ENCODE measurements at regions not wholly inside any gene's neighbourhood (a gene's known extent, or its start where the extent isn't known, plus 50 kb on each side); places are given as distances from the start of the nearest gene placed in this dataset.

DNA sequence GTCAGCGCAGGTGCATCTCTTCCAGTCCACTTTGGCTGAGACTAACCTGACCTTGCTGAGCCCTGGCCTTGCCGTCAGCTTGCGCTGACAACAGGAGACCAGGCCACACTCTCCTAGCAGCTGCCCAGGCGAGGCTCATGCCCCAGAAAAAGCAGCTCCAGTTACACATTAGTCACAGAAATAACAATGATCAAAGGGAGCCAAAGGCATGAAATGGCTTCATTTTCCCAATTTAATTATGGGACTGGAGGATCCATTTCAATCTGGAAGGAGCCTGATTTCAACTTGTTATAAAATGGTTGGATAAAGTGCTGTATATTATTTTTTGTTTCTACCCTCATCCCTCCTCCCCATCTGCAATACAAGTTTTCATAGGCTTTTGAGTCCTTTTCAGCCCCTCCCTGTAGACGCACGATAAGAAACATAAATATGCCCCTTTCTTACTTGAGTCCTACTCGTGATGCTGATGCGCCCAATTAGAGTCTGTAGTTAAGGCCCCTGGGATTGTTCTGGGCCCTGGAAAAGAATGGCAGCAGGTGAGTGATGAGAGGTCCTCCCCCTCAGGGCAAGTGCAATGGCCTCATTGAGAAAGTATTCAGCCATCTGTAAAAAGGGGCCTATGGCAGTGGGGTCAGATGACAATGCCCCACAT, 376.0 kb downstream of the C12orf75 start:
- DNase-seq (ENCODE audit: low spot score): no peak

DNA sequence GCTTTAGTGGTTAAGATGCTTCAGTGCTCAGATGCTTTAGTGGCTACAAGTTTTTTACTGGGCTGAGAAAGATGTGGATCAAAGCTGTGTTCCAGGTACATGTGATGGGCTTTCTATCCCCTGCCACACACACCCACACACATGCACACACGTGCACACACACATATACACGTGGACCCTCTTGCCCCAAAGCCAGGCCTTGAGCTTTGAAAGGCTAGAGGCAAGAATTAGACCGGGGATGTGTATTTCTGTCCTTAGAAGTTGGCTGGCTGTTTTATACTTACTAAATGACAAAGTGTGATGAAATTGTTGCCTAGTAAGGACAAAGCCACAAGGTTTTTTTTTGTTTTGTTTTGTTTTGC, 376.5 kb downstream of the C12orf75 start:
- no peak for DNase-seq (ENCODE audit: low spot score)

DNA sequence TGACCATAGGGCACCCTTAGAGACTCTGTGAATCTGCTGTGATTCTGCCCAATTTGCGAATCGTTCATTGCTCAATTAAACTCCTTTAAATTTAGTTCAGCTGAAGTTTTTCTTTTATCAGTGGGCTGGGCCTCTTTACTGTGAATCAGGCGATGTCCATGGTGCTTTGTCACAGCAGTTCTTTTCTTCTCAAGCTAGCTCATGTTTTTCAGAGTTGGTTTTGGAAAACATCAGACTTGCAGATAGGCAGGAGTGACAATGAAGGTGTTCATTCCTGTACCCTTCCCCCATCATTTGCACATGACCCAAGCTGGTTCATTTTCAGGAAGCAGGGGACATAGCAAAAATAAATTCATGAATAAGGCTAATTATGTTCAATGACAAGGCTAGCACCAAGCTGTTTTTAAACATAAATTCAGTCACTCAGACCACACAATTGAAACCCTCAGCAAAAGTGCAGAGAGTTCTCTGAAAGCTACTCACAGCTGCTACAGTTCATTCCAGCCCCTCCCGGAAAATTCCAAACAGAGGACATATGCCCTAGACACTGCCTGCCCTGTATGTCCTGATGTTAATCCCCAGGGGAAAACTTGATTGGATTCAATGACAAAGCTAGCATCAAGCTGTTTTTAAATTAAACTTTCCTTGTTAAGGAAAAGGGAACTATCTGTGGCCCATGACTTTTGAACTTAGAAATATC, 383.3 kb downstream of the C12orf75 start:
- DNase-seq (ENCODE audit: low spot score): no peak

DNA sequence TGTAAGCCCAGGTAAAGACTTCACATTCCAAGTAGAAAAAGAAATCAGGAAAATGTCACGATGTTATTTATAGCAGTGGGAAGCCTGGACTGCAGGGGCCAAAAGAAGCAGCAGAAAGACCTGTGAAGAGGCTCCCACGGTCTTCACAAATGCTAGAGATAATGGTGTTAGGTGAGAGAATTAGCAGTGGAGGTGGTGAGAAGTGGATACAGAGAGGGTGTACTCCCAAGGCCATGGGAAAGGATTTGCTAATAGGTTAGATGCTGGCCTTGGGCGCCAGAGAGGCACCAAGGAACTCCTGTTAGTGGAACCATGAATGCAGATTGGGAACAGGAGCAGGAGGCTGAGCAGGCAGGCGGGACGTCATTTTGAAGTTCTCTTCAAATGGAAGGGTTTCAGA, 386.1 kb downstream of the C12orf75 start:
- no peak for DNase-seq (ENCODE audit: low spot score)

DNA sequence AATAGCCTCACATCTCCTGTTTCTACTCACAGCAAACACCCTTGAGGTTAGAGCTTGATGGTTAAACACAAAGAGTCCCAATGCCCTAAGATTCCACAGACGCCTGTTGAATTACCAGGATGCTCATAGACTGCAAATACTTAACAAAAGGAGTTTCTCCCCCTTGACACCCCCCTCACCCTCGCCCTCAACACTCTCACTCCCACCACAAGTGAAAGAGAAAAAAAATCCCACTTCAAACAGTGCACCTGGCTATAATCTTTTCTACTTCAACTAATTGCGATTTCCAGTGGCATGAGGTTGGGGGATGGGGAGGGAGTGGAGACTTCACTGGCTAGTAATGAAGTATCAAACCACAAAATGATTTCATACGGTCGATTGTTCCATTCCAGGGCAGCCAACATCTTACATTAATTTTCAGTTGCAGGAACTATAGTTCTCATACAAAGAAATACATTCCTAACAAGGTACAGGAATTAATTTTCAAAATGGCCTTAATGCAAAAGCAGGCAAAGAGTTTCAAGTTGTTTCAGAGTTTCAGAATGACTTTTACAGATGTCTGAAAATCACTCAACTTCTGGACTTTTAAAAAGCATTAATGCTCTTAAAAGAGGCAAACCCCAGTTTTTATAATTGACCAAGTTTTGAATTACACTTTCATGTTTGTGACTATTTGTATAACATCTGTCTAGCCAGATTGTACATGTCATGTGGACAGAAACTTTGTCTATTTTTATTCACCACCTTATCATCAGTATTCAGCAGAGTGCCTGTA, 390.7 kb downstream of the C12orf75 start:
- no peak for DNase-seq (ENCODE audit: low spot score)

DNA sequence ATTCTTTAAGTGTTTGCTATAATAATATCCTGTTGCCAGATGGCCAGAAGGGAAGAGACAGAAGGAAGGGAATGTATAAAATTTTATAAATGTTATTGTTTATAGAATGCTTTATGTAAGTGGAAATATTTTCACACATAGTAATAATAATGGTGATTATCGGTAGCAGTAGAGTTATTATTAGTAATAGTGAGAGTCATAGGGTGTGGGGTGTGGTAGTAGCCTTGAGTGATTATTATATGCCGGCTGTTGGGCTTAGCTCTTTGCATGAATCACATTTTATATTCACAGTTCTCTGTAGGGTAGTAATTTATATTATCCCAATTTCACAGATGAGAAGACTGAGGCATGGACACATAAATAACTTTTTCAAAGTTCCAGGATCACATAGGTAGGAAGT, 391.4 kb downstream of the C12orf75 start:
- no peak for DNase-seq (ENCODE audit: low spot score)

DNA sequence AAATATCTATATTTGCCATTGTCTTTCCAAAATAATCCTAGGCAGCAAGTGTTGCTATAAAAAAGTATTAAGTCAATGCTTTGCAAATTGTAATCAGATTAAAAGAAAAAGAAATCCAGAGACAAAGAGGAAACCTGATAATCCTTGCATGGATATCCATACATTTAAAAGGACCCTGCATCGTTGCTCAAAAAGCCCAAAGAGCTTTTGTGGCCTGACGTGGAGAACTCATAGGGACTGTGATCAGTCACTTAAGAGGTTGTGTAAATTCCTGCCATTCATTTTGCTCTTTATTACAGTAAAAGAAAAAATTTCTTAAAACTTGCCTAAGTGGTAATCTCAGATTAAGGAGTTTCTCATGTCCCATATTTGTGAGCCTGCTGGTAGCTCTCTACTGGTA, 392.6 kb downstream of the C12orf75 start:
- DNase-seq (ENCODE audit: low spot score): no peak

DNA sequence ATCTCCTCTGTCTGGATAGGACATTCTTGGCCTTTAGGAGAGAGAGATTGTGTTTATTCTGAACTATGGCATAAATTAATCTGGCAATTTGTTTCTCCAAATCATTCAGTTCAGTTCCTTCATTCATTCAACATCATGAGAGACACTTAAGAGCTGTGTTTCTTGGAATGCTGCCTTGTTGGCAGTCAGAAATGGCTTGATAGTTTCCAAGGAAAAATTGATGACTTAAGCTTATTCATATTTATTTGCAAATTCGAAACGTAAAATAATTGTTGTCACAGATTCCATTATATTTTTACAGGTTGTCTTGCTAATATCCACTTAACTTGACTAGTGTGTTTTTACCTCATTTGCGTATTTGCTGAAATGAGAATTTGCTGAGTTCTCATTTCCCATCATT, 393.0 kb downstream of the C12orf75 start:
- no peak for DNase-seq (ENCODE audit: low spot score)

DNA sequence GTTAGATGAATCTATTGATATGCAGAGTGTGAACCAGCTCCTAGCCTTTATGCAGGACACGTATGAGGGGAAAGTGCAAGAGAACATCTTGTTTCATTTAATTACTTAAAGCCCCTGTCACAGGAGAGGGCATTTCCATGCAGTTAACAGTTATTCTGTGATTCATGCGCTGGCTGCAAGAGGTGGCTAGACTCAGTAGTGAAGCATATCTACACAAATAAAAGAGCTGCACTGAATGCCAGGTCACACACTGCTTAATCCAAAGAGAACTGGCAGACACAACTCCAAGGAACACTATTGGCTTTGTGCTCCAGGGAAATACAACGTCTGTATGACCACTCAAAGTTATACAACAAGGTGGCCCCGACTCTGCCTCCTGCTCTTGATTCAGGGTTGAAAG, 394.1 kb downstream of the C12orf75 start:
- DNase-seq (ENCODE audit: low spot score): no peak

DNA sequence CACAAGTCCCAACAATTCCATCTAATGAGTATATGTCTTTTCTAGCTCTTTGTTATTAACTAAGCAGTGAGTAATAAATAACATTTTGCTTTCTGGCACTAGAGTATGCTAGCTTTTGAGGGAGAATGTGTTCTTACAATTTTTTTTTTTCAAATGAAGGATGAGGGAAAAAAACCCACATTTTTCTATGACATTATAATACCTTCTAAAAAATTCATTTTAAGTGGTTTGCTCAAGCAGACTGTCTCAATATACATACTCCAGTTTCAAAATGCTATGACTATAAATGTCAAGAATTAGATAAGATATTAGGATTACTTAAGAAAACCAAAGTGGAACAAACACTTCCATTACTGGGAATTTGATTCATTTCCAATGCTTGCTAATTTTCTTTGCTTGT, 394.6 kb downstream of the C12orf75 start:
- no peak for DNase-seq (ENCODE audit: low spot score)

DNA sequence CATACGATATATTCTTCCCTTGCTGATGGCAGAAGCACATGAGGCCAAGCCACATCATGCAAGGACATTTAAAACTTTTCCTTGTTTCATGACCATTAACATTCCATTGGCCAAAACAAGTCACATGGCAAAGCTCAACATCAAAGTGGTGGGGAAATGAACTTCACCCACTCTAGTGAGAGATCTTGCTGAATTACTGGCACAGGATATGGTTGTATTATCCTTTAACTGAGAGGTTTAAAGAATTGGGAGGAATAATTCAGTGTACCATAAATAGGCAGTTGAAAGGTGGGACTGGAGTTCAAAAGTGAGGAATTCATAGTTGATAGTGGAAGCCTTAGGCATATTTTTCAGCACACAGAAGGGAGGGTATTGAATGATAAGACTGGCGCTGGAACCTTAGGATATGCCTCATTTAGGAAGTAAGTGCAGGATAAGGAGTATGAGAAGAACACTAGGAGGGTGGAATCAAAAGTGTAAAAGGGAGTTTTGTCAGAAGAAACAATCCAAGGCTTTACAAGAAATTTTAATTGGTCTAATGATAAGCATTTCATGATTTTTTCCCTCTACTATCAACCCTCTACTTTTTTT, 398.8 kb downstream of the C12orf75 start:
- no peak for DNase-seq (ENCODE audit: low spot score)

DNA sequence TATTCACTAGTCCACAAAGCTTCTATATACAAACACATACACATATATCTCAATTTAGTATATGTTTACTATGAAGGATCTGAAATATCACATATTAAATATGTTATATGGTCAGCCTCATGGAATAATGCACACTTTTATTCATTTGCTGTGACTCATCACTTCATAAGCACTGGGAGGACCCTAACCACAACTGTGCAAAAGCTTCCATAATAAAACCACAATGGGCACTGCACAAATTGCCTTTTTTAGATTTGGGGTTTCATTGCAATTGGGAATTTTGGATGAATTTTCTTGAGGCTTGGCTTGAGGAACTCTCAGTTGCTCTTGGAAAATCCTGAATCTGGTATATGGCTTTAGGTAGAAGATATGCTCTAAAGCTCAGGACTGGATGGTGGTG, 399.4 kb downstream of the C12orf75 start:
- no peak for DNase-seq (ENCODE audit: low spot score)

DNA sequence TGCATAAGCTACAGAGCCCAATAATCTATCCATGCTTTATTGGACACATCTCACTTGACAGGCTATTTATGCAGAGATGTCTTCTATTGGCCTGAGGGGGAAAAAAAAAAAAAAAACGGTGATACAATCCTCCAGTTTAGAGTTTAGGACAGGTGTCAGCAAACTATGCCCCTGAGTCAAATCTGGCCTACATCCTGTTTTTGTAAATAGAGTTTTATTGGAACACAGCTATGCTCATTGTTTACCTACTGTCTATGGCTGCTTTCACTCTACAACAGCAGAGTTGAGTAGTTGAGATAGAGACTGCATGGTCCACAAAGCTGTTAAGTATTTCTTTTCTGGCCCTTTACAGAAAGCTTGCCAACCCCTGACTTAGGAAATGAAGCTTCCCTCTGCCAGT, 403.1 kb downstream of the C12orf75 start:
- no peak for DNase-seq (ENCODE audit: low spot score)

DNA sequence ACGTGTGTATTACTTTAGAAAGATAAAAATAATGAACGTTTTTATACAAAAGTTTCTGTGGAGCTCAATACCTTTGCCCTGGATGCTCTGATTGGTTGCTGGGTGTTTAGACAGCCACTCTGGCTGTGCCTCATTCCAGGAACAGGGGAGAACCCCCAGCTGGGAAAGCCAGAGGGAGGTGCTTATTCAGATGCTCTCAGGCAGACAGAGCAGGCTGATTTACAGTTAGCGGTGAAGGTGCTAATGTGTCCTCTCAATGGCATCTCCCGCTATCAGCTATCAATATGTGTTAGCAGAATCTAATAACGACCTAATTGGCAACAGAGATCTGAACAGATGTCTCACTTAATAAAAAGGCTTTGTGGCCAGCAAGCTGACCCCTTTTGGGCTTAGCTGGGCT, 402.3 kb downstream of the NUAK1 start:
- DNase-seq (ENCODE audit: low spot score): no peak

DNA sequence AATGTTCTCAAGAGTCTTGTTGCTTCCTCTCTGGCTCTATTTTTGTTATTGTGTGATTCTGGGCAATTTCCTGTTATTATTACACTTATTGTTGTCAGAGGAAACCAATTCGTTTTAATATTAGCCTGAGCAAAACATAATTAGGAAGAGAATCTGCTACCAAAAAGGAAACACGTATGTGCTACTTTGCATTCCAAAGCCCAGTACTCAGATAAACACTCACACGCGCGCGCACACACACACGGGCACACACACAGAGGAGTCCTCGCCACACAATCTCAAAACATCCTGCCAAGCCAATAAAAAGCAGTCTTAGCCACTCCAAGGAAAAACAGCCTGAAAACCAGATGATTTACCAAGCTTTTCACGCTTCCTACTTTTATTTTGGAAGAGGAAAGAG, 400.7 kb downstream of the NUAK1 start:
- no peak for DNase-seq (ENCODE audit: low spot score)

DNA sequence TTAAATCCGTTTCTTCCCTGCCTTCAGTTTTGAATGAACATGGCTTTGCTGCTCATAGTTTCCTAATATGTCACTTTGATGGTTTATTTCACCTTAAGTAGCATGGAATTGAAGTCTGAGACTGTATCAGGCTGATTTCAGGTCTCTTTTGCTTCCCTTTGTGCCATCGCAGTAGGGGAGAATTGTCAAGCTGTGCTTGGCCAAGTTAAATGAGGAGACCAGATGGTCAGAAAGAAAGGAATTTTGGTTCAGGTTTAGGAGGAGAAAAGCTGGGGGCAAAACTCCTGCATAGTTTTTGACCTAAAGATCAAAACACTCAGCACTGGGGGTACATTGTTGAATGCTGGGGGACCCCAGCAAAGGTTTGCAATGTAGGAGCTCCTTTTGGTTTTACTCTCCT, 398.4 kb downstream of the NUAK1 start:
- DNase-seq (ENCODE audit: low spot score): no peak

DNA sequence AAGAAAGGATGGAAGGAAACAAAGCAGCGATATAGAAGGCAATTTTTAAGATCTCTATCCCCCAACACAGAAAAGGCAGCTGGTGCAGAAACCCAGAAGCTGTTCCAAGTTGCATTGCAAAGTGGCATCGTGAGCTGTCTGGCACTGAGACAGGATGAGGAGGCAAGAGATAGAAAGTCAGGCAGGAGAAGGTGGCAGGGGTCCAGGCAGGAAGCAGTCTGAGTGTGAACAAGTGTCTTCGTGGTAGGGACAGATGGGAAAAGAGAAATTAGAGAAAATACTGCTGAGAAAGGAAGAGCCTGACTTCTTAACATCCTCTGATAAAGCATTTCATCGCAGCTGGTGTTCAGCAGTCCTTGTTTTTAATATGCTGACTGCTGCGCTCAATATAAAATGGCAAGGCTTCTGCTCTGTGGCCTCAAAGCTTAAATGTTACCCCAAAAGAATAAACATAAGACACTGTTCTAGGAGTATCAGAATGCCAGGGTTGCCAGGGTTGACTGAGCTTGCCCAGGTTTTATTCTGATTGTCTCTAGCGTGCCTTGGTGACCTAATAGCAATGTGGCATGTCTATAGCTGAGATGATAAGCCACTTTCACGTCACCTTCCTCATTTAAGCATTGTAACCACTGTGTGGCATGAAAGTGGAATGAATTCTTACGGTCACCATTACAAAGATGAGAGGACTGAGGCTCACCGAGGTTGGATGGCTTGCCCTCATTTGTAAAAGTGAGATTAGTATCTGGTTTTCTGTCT, 397.6 kb downstream of the NUAK1 start:
- no peak for DNase-seq (ENCODE audit: low spot score)

DNA sequence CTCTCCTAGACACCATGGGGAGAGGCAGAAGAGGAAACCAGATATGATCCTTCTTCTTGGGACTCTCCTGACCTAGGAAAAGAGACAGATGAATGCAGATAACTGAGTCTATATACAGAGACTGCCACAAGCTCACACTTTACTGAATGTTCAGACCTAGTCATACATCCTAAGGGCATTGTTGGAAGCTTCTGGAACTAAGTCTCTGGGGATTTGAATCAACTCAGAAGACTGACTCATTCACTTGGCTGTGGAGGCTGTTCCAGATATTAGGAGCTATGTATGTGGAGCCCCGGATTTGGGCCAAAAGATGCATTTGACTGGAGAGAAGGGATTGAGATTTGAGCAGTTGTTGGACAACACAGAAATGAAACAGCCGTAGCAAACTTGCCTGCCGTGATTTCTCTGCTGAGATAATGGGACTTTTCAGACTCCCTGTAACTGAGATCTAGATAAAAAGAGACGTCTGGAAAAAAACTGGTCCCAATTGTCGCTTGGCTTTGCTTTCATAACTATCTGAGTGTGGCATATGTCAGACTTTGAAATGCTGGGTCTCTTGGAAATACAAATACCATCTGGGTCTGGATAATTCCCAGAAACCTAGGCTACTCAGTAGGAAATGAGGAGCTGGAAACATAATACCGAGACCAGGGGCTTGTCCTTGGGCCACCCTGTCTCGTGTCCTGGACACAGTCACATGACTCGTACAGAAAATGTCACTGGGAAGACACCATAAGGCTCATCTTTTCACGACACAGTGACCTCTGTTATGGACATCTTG, 396.8 kb downstream of the NUAK1 start:
- no peak for DNase-seq (ENCODE audit: low spot score)

DNA sequence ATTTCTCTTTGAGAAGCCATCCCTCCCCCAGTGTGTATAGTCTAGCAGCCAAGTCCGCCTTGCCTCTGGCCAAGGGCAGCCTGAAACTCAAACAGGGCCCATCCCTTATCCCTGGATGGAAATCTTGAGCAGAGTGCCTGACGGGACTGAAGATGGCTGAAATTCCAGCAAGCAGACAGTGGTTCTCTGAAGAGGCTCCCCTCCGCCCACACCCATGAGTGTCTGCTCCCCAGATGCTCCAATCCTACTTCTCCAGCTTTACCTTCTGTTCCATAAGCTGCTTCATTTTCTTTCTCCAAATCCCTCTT, 396.2 kb downstream of the NUAK1 start:
- DNase-seq (ENCODE audit: low spot score): no peak

DNA sequence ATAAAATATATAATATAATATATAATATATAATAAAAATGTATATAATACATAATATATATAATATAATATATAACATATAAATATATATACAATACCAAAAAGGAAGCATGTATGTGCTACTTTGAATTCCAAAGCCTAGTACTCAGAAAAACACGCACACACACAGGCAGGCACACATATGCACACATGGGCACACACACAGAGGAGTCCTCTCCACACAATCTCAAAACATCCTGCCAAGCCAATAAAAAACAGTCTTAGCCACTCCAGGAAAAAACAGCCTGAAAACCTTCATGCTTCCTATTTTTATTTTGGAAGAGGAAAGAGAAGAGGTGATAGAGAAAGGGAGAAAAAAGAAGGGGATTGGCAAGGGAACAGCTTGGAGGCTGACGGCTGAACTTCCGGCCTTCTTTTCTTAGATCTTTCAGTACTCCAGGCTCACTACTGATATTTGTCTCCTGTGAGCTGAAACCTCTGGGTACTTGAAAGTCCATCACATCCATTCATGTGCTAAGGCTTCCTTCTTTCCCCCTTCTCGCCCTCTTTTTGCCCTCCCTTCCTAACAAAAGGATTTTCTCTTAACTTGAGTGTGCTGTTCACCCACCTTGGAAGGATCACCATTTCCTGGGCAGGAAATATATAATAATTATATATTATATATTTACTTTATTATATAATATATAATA, 394.2 kb downstream of the NUAK1 start:
- no peak for DNase-seq (ENCODE audit: low spot score)

DNA sequence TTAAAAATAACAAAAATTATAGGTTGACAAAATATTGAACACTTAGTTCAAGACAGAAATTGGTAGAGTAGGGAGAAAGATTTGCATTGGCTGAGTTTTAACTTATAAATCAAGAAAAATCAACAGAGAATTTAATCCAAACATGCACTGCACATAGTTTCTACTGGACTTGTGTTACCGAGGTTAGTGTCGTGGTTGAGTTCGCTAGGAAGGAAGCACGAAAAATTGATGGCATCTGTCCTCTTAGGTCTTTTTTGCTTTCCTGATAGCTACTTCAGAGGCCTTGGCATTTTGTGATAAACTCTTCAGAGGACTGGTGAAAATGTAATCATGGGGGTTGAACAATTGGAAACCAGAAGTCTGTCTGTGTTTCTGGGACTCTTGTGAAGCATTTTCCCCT, 392.9 kb downstream of the NUAK1 start:
- DNase-seq (ENCODE audit: low spot score): no peak

Data from ecto neural progenitor cell (in vitro differentiated cells).